Gastroesophageal sphincter (tissue), 3 donors: ENCODE measurements at regions not wholly inside any gene's neighbourhood (a gene's known extent, or its start where the extent isn't known, plus 50 kb on each side); places are given as distances from the start of the nearest gene placed in this dataset.

ENCODE experiments used
- CTCF ChIP-seq, 4 experiments: fragments of 200-600 bp in 2 of 4; fragments of 450-650 bp in 2 of 4; sonication (generic) in 1 of 4; IDR thresholded peaks; one replicate each; pipeline ENCODE4 v1.5.1; 2017 to 2019; ENCODE audit warnings: antibody characterized with exemption in 4 of 4, mild to moderate bottlenecking in 2 of 4, moderate library complexity in 2 of 4
- POLR2A ChIP-seq, 2 donors: fragments of 450-650 bp; IDR thresholded peaks; one replicate each; pipeline ENCODE4 v1.6.1; 2017; ENCODE audit warnings: antibody characterized with exemption in 2 of 2, mild to moderate bottlenecking in 2 of 2, moderate library complexity in 1 of 2
- POLR2AphosphoS5 ChIP-seq: sonication (generic); formaldehyde crosslinking; IDR thresholded peaks from one replicate; pipeline ENCODE4 v1.6.1; 2017; ENCODE audit warnings: antibody characterized with exemption

GRCh38 chr12:127660961-127661360 lies 606.0 kb upstream of the TMEM132C start:
- no peak for TF ChIP-seq CTCF (IDR thresholded peaks at IDR 0.05)
- no peak for TF ChIP-seq POLR2A (IDR thresholded peaks at IDR 0.05)
- TF ChIP-seq POLR2AphosphoS5 = no peak
